GM19452 (cell line): ENCODE measurements at regions not wholly inside any gene's neighbourhood (a gene's known extent, or its start where the extent isn't known, plus 50 kb on each side); places are given as distances from the start of the nearest gene placed in this dataset.
"Not testable (repeated sequence)": the region's sequence is repeated elsewhere in the genome, so short reads cannot be mapped to it uniquely, and the experiment has no call there.

Experiments used
- ATAC-seq: cut with Tn5 transposase; IDR thresholded peaks from one replicate; pipeline ENCODE4 v1.9.1; 2021; ENCODE audit not compliant: unreplicated experiment

GRCh38 chr7:8314566-8314965, 52.6 kb upstream of the ICA1 start:
- no peak for ATAC-seq

DNA sequence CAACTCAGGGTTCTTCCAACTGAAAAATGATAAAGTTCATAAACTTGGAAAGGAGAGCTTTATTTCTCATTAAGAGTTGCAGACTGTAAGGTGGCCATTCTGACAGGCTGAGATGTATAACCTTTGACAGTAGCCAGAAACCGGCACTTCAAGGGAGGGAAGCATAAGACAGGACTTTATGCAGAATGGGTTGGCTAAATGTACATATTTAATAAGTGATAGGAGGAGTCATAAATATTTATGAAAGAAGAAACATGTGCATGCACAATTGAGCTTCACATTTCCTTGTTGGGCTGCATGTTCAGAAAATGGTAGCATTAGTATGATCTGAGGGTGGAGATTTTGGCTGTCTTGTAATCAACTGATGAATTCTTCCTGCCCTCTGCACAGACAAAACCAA, 57.1 kb upstream of the ICA1 start:
- ATAC-seq = no peak

- ATAC-seq = no peak
Observed at GRCh38 chr7:8320174-8320573, 58.2 kb upstream of the ICA1 start.

GRCh38 chr7:8321312-8321711, 59.3 kb upstream of the ICA1 start:
- no peak for ATAC-seq

- no peak for ATAC-seq
Observed at GRCh38 chr7:8322667-8323066, 60.7 kb upstream of the ICA1 start.

DNA sequence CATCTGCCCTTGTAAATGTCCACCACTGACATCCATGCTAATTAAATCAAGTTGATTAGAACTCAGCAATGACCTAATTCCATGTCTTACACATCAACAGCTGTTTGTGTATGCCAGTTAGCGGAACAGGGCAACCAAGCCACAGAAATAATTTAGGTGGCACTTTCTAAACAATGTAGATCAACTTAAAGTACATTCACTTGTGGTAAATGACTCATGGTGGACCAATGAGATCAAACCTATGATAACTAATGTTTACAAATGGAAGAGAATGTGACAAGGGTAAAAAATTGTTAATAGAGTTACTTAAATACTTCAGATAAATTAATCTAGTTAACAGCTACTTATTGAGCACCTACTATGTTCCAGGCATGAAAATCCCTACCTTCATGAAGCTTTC, 63.1 kb upstream of the ICA1 start:
- no peak for ATAC-seq

- ATAC-seq = no peak
Observed at GRCh38 chr7:8327199-8327598, 65.2 kb upstream of the ICA1 start.

GRCh38 chr7:8338206-8338605, 76.2 kb upstream of the ICA1 start:
- no peak for ATAC-seq

GRCh38 chr7:8343556-8343955, 81.6 kb upstream of the ICA1 start:
- no peak for ATAC-seq

- not testable (repeated sequence) for ATAC-seq
Observed at GRCh38 chr7:8347395-8347794, 85.4 kb upstream of the ICA1 start.

GRCh38 chr7:8351654-8352053, 81.8 kb upstream of the NXPH1 start:
- not testable (repeated sequence) for ATAC-seq

GRCh38 chr7:8353991-8354390, 79.4 kb upstream of the NXPH1 start:
- ATAC-seq = peak; percentile 61

- no peak for ATAC-seq
Observed at GRCh38 chr7:8354503-8354902, 78.9 kb upstream of the NXPH1 start.

GRCh38 chr7:8356071-8356470, 77.3 kb upstream of the NXPH1 start:
- no peak for ATAC-seq

- ATAC-seq = no peak
Observed at GRCh38 chr7:8357536-8357935, 75.9 kb upstream of the NXPH1 start.

GRCh38 chr7:8360564-8361153, 72.8 kb upstream of the NXPH1 start:
- ATAC-seq = no peak

- no peak for ATAC-seq
Observed at GRCh38 chr7:8362723-8363369, 70.6 kb upstream of the NXPH1 start.

- no peak for ATAC-seq
Observed at GRCh38 chr7:8363407-8364015, 69.9 kb upstream of the NXPH1 start.

DNA sequence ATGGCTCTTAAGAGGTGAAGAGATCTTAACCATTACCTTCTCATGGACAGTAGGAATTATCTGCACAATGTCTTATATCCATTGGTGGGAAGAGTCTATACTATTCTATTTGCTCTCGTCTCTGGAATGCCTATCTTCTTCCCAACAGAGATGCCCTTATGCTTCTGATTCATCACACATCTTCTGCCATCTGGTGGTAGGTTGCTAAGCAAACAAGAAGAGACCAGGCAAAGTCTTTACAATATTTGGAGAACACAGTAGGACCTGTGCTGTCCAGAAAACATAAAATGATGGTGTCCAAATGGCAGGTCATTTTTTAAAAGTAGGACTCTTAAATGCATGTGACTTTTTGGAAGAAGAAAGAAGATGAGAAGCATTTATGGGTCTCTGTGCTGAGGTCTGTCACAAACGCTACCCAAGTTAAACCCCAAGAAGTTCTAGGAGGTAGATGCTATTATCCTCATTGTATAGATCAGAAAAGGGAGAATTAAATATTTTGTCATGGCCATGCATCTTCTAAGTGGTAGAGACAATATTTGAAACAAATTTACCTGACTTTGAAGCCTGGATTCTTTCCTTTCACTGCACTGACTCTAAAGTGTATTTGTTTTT, 67.8 kb upstream of the NXPH1 start:
- ATAC-seq = no peak

- ATAC-seq = not testable (repeated sequence)
Observed at GRCh38 chr7:8368007-8368406, 65.4 kb upstream of the NXPH1 start.

GRCh38 chr7:8371742-8372141, 61.7 kb upstream of the NXPH1 start:
- no peak for ATAC-seq

- no peak for ATAC-seq
Observed at GRCh38 chr7:8373851-8374250, 59.6 kb upstream of the NXPH1 start.
